Uterus (tissue), 2 donors: ENCODE measurements at regions not wholly inside any gene's neighbourhood (a gene's known extent, or its start where the extent isn't known, plus 50 kb on each side); places are given as distances from the start of the nearest gene placed in this dataset.

Source experiments
- POLR2A ChIP-seq, 2 donors: fragments of 450-650 bp; IDR thresholded peaks; one replicate each; pipeline ENCODE4 v1.6.1; 2016; ENCODE audit warnings: antibody characterized with exemption in 2 of 2, mild to moderate bottlenecking in 1 of 2, moderate library complexity in 1 of 2
- TF ChIP-seq, protein P1 (sequence below), 4 experiments: fragments of 200-600 bp in 2 of 4; fragments of 450-650 bp in 2 of 4; sonication (generic) in 2 of 4; IDR thresholded peaks; one replicate each; pipeline ENCODE4 v1.5.1; 2016 to 2019; ENCODE audit warnings: antibody characterized with exemption in 4 of 4, mild to moderate bottlenecking in 2 of 4, moderate library complexity in 1 of 4

DNA sequence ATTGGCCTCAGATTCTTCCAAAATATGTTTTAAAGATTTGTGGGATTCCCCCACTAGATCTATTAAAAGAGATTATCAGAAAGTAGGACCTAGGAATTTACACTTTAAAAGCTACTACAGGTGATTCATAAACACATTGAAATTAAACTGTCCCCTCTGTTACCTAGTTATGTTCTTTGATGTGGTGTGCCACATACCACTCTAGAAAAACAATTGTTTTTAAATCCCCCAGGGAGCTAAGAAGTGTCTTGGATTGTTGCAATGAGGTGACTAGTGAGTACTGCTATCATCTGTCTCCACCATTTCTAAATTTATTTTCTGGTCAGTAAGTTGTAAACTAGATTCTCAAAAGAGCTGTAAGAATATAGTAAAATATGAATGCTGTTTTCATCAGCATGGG is 214.5 kb upstream of the DOK6 start:
- TF ChIP-seq, protein P1, sequence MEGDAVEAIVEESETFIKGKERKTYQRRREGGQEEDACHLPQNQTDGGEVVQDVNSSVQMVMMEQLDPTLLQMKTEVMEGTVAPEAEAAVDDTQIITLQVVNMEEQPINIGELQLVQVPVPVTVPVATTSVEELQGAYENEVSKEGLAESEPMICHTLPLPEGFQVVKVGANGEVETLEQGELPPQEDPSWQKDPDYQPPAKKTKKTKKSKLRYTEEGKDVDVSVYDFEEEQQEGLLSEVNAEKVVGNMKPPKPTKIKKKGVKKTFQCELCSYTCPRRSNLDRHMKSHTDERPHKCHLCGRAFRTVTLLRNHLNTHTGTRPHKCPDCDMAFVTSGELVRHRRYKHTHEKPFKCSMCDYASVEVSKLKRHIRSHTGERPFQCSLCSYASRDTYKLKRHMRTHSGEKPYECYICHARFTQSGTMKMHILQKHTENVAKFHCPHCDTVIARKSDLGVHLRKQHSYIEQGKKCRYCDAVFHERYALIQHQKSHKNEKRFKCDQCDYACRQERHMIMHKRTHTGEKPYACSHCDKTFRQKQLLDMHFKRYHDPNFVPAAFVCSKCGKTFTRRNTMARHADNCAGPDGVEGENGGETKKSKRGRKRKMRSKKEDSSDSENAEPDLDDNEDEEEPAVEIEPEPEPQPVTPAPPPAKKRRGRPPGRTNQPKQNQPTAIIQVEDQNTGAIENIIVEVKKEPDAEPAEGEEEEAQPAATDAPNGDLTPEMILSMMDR (IDR thresholded peaks at IDR 0.05), result no peak
- no peak for TF ChIP-seq POLR2A (IDR thresholded peaks at IDR 0.05)
